HG02973 (cell line): ENCODE measurements at regions not wholly inside any gene's neighbourhood (a gene's known extent, or its start where the extent isn't known, plus 50 kb on each side); places are given as distances from the start of the nearest gene placed in this dataset.
"Not testable (repeated sequence)": the region's sequence is repeated elsewhere in the genome, so short reads cannot be mapped to it uniquely, and the experiment has no call there.

Experiments
- ATAC-seq: cut with Tn5 transposase; IDR thresholded peaks from one replicate; pipeline ENCODE4 v1.9.1; 2021; ENCODE audit warnings: moderate library complexity; ENCODE audit not compliant: unreplicated experiment

DNA sequence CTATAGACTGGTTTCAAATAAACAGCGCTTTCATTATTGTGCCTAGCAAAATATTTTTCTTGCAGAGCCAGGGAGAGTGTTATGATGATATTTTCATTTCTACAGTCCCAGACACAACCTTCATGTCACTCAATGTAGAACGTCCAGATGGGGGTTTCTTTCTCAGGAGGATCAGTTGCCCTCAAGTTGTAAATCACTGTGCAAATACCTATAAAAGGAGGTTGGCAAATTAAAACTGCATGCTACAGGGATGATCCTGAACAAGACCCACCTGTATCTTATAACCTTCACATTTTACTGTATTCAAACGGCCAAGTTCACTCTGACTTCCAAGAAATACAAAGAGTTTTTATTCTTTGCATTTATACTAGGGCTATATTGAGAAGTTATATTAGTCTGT lies 486.0 kb downstream of the EDEM1 start:
- no peak for ATAC-seq

- no peak for ATAC-seq
Observed at GRCh38 chr3:5675319-5675718, 487.8 kb downstream of the EDEM1 start.

DNA sequence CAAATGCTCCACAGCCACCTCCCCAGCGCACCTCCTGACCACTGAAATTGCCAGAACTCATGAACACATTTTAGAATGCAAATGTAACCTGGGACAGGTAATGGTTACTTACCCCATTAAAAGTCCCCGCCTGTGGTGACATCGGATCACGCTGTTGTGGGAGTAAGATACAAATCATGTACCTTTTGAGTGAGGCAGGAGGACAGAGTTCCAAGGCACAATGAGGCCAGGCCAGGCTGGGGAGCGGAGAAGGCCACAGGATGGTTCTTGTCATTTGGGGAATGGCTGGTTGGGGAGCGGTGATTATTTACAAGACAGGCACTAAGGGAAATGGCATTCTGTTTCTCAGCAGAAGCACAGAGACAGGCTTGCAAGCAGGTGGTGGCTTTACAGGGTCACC lies 490.0 kb downstream of the EDEM1 start:
- ATAC-seq: no peak

DNA sequence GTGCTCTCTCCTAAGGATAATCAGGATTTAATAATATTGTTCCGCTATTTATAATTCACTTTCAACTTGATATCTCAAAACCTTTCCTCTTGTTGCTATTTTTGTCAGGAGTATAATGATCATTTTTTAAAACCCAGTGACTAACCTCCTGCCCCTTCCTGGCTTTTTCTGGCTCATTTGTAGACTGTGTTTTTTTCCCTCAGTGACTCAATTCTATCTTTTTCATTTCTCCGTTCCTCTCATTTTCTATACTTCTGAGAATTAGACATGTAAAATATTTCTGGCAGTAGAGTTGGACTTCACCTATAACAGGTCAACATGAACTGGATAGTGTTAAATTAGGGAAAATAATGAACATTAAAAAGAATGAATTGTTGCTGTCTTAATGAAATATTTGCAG lies 490.7 kb downstream of the EDEM1 start:
- ATAC-seq: no peak

GRCh38 chr3:5678844-5679243 lies 491.3 kb downstream of the EDEM1 start:
- no peak for ATAC-seq

- no peak for ATAC-seq
Observed at GRCh38 chr3:5687230-5687629, 499.7 kb downstream of the EDEM1 start.

- ATAC-seq: no peak
Observed at GRCh38 chr3:5690490-5690889, 503.0 kb downstream of the EDEM1 start.

- no peak for ATAC-seq
Observed at GRCh38 chr3:5690904-5691532, 503.5 kb downstream of the EDEM1 start.

- ATAC-seq: no peak
Observed at GRCh38 chr3:5692446-5692845, 504.9 kb downstream of the EDEM1 start.

- ATAC-seq: no peak
Observed at GRCh38 chr3:5694266-5694665, 506.8 kb downstream of the EDEM1 start.

DNA sequence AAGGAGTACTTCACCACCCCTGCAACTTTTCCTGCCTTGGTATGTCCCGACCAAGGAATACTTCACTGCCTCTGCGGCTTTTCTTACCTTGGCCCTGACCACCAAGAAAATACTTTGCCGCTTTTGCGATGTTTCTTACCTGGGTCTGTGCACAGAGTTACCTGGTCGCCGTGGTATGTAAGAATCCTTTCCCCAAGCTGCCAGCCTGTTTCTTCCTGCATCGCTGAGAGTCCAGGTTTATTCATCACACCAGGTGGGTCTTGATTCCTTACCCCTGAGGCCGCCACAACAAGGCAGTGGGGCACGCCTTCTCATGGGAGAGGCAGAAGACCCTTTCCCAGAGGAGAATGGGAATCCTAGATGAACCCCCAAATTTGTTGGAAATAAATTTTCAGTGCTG lies 511.3 kb downstream of the EDEM1 start:
- no peak for ATAC-seq

GRCh38 chr3:5699313-5699712 lies 511.8 kb downstream of the EDEM1 start:
- ATAC-seq: no peak

- ATAC-seq: no peak
Observed at GRCh38 chr3:5699811-5700210, 512.3 kb downstream of the EDEM1 start.

DNA sequence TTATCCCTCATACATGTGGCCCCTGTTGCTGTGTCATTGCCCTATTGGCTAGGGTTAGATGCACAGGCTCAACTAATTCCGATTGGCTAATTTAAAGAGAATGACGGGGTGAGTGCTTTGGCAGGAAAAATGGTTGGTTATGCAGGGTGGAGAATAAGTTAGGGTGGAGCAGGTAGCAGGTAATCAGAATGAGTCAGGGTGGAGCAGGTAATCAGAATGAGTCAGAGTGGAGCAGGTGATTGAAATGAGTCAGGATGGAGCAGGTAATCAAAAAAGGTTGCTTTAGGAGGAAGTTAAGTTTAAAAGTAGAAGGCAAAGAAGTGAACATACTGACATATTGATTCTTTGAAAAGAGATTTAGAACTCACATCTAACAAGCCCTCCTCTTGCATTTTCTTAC lies 513.5 kb downstream of the EDEM1 start:
- not testable (repeated sequence) for ATAC-seq

DNA sequence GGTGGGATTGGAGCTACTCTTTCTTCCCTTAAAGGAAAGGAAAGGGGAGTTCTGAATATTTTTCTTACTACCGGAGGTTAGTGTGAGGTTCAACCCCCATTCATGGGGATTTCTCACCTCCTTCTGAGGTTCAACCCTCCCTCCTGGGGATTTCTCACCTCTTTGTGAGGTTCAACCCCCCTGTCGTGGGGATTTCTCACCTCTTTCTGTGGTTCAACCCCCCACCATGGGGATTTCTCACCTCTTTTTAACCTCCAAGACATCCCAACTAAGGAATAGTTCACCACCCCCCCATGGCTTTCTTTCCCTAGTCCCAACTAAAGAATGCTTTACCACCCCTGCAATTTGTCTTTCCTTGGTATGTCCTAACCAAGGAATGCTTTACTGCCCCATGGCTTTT lies 520.3 kb downstream of the EDEM1 start:
- ATAC-seq: no peak

- no peak for ATAC-seq
Observed at GRCh38 chr3:5709714-5710113, 522.2 kb downstream of the EDEM1 start.

DNA sequence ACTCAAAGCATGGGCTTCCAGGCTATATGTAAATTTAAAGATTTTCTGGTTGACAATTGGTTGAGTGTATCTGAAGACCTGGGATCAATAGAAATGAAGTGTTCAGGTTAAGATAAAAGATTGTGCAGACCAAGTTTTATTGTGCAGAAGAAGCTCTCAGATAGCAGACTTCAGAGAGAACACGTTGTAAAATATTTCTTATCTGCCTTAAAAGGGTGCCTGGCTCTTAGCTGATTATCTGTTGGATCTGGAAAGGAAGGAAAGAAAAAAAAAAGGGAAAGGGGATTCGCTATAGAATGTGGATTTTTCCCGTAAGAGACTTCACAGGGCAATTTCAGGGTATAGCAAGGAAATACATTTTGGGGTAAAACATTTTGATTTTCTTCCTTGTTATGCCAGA lies 523.2 kb downstream of the EDEM1 start:
- no peak for ATAC-seq

GRCh38 chr3:5717254-5717653 lies 529.7 kb downstream of the EDEM1 start:
- no peak for ATAC-seq

DNA sequence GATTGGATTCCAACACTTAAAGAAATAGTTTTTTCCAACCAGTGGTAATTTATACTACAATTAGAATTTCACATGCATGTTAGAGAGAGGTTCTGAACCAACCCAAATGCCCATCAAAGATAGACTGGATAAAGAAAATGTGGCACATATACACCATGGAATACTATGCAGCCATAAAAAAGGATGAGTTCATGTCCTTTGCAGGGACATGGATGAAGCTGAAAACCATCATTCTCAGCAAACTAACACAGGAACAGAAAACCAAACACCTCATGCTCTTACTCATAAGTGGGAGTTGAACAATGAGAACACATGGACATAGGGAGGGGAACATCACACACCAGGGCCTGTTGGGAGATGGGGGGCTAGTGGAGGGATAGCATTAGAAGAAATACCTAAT lies 532.2 kb downstream of the EDEM1 start:
- not testable (repeated sequence) for ATAC-seq

DNA sequence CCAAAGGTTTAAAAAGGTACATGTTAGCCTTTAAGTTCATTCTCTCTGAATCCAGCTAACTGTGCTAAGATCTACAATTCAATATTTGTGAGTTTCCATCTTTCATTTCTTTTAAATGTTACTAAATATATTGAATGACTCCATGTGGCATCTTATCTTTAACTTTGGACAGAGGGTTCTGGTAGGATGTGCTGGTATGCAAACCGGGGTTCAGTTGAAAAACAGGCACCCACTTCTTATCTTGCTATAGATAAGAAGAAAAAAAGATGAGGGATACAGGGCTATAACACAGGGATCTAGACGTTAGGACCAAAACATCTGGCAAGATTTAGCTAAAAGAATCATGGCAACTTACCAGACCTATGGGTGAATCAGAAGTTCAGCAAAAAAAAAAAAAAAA lies 538.3 kb downstream of the EDEM1 start:
- no peak for ATAC-seq

- ATAC-seq: no peak
Observed at GRCh38 chr3:5726621-5727020, 539.1 kb downstream of the EDEM1 start.

DNA sequence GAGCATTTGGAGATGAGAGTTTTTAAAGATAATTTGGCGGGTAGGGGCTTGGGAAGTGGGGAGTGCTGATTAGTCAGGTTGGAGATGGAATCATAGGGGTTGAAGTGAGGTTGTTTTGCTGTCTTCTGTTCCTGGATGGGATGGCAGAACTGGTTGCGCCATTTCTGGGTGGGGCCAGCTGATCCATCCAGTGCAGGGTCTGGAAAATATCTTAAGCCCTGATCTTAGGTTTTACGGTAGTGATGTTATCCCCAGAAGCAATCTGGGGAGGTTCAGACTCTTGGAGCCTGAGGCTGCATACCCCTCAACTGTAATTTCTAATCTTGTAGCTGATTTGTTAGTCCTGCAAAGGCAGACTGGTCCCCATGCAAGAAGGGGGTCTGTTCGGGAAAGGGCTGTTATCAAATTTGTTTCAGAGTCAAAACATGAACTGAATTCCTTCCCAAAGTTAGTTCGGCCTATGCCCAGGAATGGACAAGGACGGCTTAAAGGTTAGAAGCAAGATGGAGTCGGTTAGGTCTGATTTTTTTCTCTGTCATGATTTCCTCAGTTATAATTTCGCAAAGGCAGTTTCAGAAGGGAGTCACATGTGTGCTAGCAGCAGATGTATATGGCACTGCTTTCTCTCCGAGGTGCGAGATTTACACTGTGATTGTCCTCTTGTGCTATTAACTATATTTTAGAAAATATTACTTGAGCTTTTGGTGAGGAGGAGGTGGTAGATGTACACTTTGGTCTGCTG lies 540.4 kb downstream of the EDEM1 start:
- ATAC-seq: no peak

GRCh38 chr3:5729852-5730251 lies 542.3 kb downstream of the EDEM1 start:
- ATAC-seq: no peak
